H9 (cell line): ENCODE measurements at regions not wholly inside any gene's neighbourhood (a gene's known extent, or its start where the extent isn't known, plus 50 kb on each side); places are given as distances from the start of the nearest gene placed in this dataset.

Source experiments
- DNase-seq: peaks from one replicate; pipeline ENCODE4 v3.0.0-alpha.2; 2017
- H2AFZ ChIP-seq: one replicate; pipeline ENCODE4 v1.6.1; 2013; ENCODE audit warnings: mild to moderate bottlenecking, low read length, control low read depth, moderate library complexity
- H2AK5ac ChIP-seq: 2 replicates; pipeline ENCODE4 v1.6.1; 2013; ENCODE audit warnings: low read length, control low read depth, mixed read lengths; ENCODE audit not compliant: insufficient read length
- H2BK120ac ChIP-seq: one replicate; pipeline ENCODE4 v1.6.1; 2013; ENCODE audit warnings: low read depth, mild to moderate bottlenecking, low read length, control low read depth, inconsistent platforms; ENCODE audit not compliant: poor library complexity, severe bottlenecking
- H2BK12ac ChIP-seq: 2 replicates; pipeline ENCODE4 v1.6.1; 2013; ENCODE audit warnings: low read length, control low read depth, mixed read lengths, low read depth; ENCODE audit not compliant: insufficient read length
- H2BK15ac ChIP-seq: 2 replicates; pipeline ENCODE4 v1.6.1; 2013; ENCODE audit warnings: low read depth, low read length, control low read depth
- H2BK20ac ChIP-seq: one replicate; pipeline ENCODE4 v1.6.1; 2013; ENCODE audit warnings: low read depth, mild to moderate bottlenecking, low read length, control low read depth, inconsistent platforms; ENCODE audit not compliant: poor library complexity, severe bottlenecking
- H2BK5ac ChIP-seq: 2 replicates; pipeline ENCODE4 v1.6.1; 2013; ENCODE audit warnings: low read length, control low read depth, mixed read lengths; ENCODE audit not compliant: insufficient read length
- H3K14ac ChIP-seq: 2 replicates; pipeline ENCODE4 v1.6.1; 2013; ENCODE audit warnings: low read length, control low read depth; ENCODE audit not compliant: insufficient read depth
- H3K18ac ChIP-seq: 2 replicates; pipeline ENCODE4 v1.6.1; 2013; ENCODE audit warnings: low read depth, mild to moderate bottlenecking, mixed read lengths, low read length, control low read depth; ENCODE audit not compliant: insufficient read length
- H3K23ac ChIP-seq: 2 replicates; pipeline ENCODE4 v1.6.1; 2013; ENCODE audit warnings: low read length, control low read depth, mixed read lengths, low read depth; ENCODE audit not compliant: insufficient read length
- H3K23me2 ChIP-seq: 2 replicates; pipeline ENCODE4 v1.6.1; 2013; ENCODE audit warnings: low read depth, mild to moderate bottlenecking, mixed read lengths, low read length, control low read depth; ENCODE audit not compliant: insufficient read length, poor library complexity, severe bottlenecking
- H3K27ac ChIP-seq: 2 replicates; pipeline ENCODE4 v1.5.1; 2013; ENCODE audit warnings: low read length, control low read depth, mixed read lengths, low read depth; ENCODE audit not compliant: insufficient read length
- H3K27me3 ChIP-seq: 2 replicates; pipeline ENCODE4 v1.6.1; 2013; ENCODE audit warnings: low read length, control low read depth, inconsistent platforms; ENCODE audit not compliant: insufficient read depth
- H3K4ac ChIP-seq: 2 replicates; pipeline ENCODE4 v1.6.1; 2013; ENCODE audit warnings: low read depth, mild to moderate bottlenecking, control low read depth, inconsistent platforms, low read length, moderate library complexity
- H3K4me1 ChIP-seq: 2 replicates; pipeline ENCODE4 v1.6.1; 2013; ENCODE audit warnings: low read length, control low read depth, inconsistent platforms; ENCODE audit not compliant: insufficient read depth
- H3K4me2 ChIP-seq: 2 replicates; pipeline ENCODE4 v1.6.1; 2013; ENCODE audit warnings: low read length, control low read depth, mixed read lengths; ENCODE audit not compliant: insufficient read length, insufficient read depth
- H3K56ac ChIP-seq: 2 replicates; pipeline ENCODE4 v1.6.1; 2013; ENCODE audit warnings: low read depth, mild to moderate bottlenecking, mixed read lengths, low read length, control low read depth; ENCODE audit not compliant: insufficient read length
- H3K79me1 ChIP-seq: 2 replicates; pipeline ENCODE4 v1.6.1; 2013; ENCODE audit warnings: low read depth, mild to moderate bottlenecking, moderate library complexity, low read length, control low read depth, inconsistent platforms; ENCODE audit not compliant: insufficient read depth, poor library complexity, severe bottlenecking
- H3K79me2 ChIP-seq: 2 replicates; pipeline ENCODE4 v1.6.1; 2013; ENCODE audit warnings: low read length, control low read depth, inconsistent platforms; ENCODE audit not compliant: insufficient read depth
- H3K9ac ChIP-seq: 2 replicates; pipeline ENCODE4 v1.6.1; 2013; ENCODE audit warnings: low read length, control low read depth, mixed read lengths; ENCODE audit not compliant: insufficient read length; ENCODE audit errors: extremely low read depth
- H3K9me3 ChIP-seq: one replicate; pipeline ENCODE4 v1.6.1; 2013; ENCODE audit warnings: low read depth, low read length, inconsistent platforms; ENCODE audit not compliant: control insufficient read depth
- H3T11ph ChIP-seq: one replicate; pipeline ENCODE4 v1.6.1; 2013; ENCODE audit warnings: mild to moderate bottlenecking, low read length, control low read depth, inconsistent platforms
- H4K20me1 ChIP-seq: one replicate; pipeline ENCODE4 v1.6.1; 2013; ENCODE audit not compliant: control insufficient read depth, insufficient read length, insufficient read depth
- H4K5ac ChIP-seq: 2 replicates; pipeline ENCODE4 v1.6.1; 2013; ENCODE audit warnings: low read depth, mild to moderate bottlenecking, mixed read lengths, low read length, control low read depth; ENCODE audit not compliant: insufficient read length
- H4K8ac ChIP-seq: replicated peaks from 2 replicates; pipeline ENCODE4 v1.6.1; 2013; ENCODE audit warnings: low read length, control low read depth, mixed read lengths, low read depth; ENCODE audit not compliant: insufficient read length
- H4K91ac ChIP-seq: 2 replicates; pipeline ENCODE4 v1.6.1; 2013; ENCODE audit warnings: low read depth, mild to moderate bottlenecking, moderate library complexity, mixed read lengths, low read length, control low read depth; ENCODE audit not compliant: insufficient read length
- H3K27ac Mint-ChIP-seq, 3 experiments: 2 replicates in 2 of 3; 3 replicates in 1 of 3; pipeline ENCODE4 v1.8.0; 2020 to 2021; ENCODE audit warnings: mixed read lengths in 3 of 3, mild to moderate bottlenecking in 1 of 3, moderate library complexity in 1 of 3
- H3K27me3 Mint-ChIP-seq: 2 replicates; pipeline ENCODE4 v1.8.0; 2021; ENCODE audit warnings: low read depth, mild to moderate bottlenecking, moderate library complexity, mixed read lengths
- H3K36me3 Mint-ChIP-seq, 3 experiments: 2 replicates in 2 of 3; 3 replicates in 1 of 3; pipeline ENCODE4 v1.8.0; 2020 to 2021; ENCODE audit warnings: low read depth in 3 of 3, mixed read lengths in 3 of 3; ENCODE audit not compliant: insufficient read depth in 1 of 3
- H3K4me1 Mint-ChIP-seq, 2 experiments: 2 replicates each; pipeline ENCODE4 v1.8.0; 2020; ENCODE audit warnings: mixed read lengths in 2 of 2
- H3K4me3 Mint-ChIP-seq, 2 experiments: 2 replicates in 1 of 2; 3 replicates in 1 of 2; pipeline ENCODE4 v1.8.0; 2020 to 2021; ENCODE audit warnings: mild to moderate bottlenecking in 2 of 2, mixed read lengths in 2 of 2, moderate library complexity in 1 of 2
- H3K9me3 Mint-ChIP-seq, 2 experiments: 2 replicates in 1 of 2; 3 replicates in 1 of 2; pipeline ENCODE4 v1.8.0; 2020; ENCODE audit warnings: mild to moderate bottlenecking in 2 of 2, mixed read lengths in 2 of 2, moderate library complexity in 1 of 2
- WGBS: extraction: QIAGEN DNeasy Blood & Tissue Kit; methylation state at CpG from one replicate; pipeline ENCODE4 v1.1.7; 2013; ENCODE audit warnings: missing lambda C conversion rate, low lambda C conversion rate, mixed read lengths; ENCODE audit not compliant: insufficient read length; ENCODE audit errors: extremely low coverage; 5-methylcytosine and 5-hydroxymethylcytosine counted together
- TF ChIP-seq, protein P1 (sequence below): fragments of 200-600 bp; sonication (generic); conservative IDR thresholded peaks from 3 replicates; pipeline ENCODE4 v1.8.0; 2021; ENCODE audit warnings: antibody characterized with exemption, mild to moderate bottlenecking

- TF ChIP-seq, protein P1, sequence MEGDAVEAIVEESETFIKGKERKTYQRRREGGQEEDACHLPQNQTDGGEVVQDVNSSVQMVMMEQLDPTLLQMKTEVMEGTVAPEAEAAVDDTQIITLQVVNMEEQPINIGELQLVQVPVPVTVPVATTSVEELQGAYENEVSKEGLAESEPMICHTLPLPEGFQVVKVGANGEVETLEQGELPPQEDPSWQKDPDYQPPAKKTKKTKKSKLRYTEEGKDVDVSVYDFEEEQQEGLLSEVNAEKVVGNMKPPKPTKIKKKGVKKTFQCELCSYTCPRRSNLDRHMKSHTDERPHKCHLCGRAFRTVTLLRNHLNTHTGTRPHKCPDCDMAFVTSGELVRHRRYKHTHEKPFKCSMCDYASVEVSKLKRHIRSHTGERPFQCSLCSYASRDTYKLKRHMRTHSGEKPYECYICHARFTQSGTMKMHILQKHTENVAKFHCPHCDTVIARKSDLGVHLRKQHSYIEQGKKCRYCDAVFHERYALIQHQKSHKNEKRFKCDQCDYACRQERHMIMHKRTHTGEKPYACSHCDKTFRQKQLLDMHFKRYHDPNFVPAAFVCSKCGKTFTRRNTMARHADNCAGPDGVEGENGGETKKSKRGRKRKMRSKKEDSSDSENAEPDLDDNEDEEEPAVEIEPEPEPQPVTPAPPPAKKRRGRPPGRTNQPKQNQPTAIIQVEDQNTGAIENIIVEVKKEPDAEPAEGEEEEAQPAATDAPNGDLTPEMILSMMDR: no peak
- H3T11ph ChIP-seq: no peak overlapping the region
- H4K91ac ChIP-seq: no peak overlapping the region
- H4K20me1 ChIP-seq: no peaks in the 10 kb centered on the region
- H3K4me2 ChIP-seq: no peak overlapping the region
- no peak overlapping the region for H4K5ac ChIP-seq
- no peak overlapping the region for H3K27ac ChIP-seq
- no peak for DNase-seq
- no peak overlapping the region for H3K56ac ChIP-seq
- no peaks in the 10 kb centered on the region for H3K27me3 ChIP-seq
- H2AFZ ChIP-seq: no peak overlapping the region
- Mint-ChIP-seq H3K27me3 (peaks cover 3% of the 10 kb centered on the region; the same call in 1 of the 2 replicates), H3K27ac (no peak overlapping the region), H3K9me3 (no peaks in the 10 kb centered on the region), H3K36me3 (no peaks in the 10 kb centered on the region; a peak in 1 of 7 replicates), H3K4me1 (peaks cover 6% of the 10 kb centered on the region in 2 experiments), H3K4me3 (no peak overlapping the region)
- no peak overlapping the region for H3K23ac ChIP-seq
- H2BK12ac ChIP-seq: no peak overlapping the region
- H2BK15ac ChIP-seq: no peak overlapping the region
- no peaks in the 10 kb centered on the region for H3K23me2 ChIP-seq
- H4K8ac ChIP-seq: no peak overlapping the region
- no peaks in the 10 kb centered on the region for H3K9me3 ChIP-seq
- H3K4ac ChIP-seq: no peak overlapping the region
- H2BK5ac ChIP-seq: no peak overlapping the region
- no peak overlapping the region for H2BK120ac ChIP-seq
- H2BK20ac ChIP-seq: no peak overlapping the region
- H3K9ac ChIP-seq: no peak overlapping the region
- H3K14ac ChIP-seq: no peak overlapping the region
- no peaks in the 10 kb centered on the region for H3K79me1 ChIP-seq
- no peaks in the 10 kb centered on the region for H3K79me2 ChIP-seq
- H2AK5ac ChIP-seq: no peak overlapping the region
- no CpG with 5 or more reads among the region's 5 CpGs for whole genome bisulfite sequencing
- no peaks in the 10 kb centered on the region; the same call in 1 of the 2 replicates for H3K4me1 ChIP-seq
- no peak overlapping the region for H3K18ac ChIP-seq
These were observed 751.7 kb upstream of the WWC1 start for GRCh38 chr5:167539747-167540146.
